Neural progenitor cell (in vitro differentiated cells): ENCODE measurements at regions not wholly inside any gene's neighbourhood (a gene's known extent, or its start where the extent isn't known, plus 50 kb on each side); places are given as distances from the start of the nearest gene placed in this dataset.

ENCODE experiments used
- EZH2 ChIP-seq: fragments of 200-600 bp; sonication (generic); IDR thresholded peaks from 2 replicates; pipeline ENCODE4 v1.6.1; 2017; ENCODE audit warnings: antibody characterized with exemption, mild to moderate bottlenecking, moderate library complexity
- EZH2phosphoT487 ChIP-seq: fragments of 200-600 bp; sonication (generic); IDR thresholded peaks from 2 replicates; pipeline ENCODE4 v1.6.1; 2017; ENCODE audit warnings: antibody characterized with exemption
- TF ChIP-seq, protein P1 (sequence below): fragments of 200-600 bp; sonication (generic); IDR thresholded peaks from 2 replicates; pipeline ENCODE4 v1.5.1; 2017; ENCODE audit warnings: antibody characterized with exemption, mild to moderate bottlenecking

DNA sequence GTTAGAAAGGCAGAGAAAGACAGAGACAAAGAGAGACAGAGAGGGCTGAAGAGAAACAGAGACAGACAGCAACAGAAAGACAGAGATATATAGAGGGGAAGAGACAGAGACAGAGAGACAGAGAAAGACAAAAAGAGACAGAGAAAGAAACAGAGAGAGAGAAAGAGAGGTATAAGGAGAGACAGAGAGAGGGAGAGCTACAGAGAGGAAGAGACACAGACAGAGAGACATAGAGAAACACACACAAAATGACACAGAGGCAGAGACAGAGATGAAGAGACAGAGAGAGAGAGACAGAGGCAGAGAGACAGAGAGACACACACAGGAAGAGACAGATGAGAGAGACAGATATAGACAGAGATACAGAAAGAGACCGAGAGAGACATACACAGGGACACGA lies 168.6 kb downstream of the TMEM121 start:
- TF ChIP-seq, protein P1, sequence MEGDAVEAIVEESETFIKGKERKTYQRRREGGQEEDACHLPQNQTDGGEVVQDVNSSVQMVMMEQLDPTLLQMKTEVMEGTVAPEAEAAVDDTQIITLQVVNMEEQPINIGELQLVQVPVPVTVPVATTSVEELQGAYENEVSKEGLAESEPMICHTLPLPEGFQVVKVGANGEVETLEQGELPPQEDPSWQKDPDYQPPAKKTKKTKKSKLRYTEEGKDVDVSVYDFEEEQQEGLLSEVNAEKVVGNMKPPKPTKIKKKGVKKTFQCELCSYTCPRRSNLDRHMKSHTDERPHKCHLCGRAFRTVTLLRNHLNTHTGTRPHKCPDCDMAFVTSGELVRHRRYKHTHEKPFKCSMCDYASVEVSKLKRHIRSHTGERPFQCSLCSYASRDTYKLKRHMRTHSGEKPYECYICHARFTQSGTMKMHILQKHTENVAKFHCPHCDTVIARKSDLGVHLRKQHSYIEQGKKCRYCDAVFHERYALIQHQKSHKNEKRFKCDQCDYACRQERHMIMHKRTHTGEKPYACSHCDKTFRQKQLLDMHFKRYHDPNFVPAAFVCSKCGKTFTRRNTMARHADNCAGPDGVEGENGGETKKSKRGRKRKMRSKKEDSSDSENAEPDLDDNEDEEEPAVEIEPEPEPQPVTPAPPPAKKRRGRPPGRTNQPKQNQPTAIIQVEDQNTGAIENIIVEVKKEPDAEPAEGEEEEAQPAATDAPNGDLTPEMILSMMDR, result no peak
- TF ChIP-seq EZH2 (no peak), EZH2phosphoT487 (no peak)
